Stimulated activated CD4-positive, alpha-beta T cell treated with anti-CD3 and anti-CD28 coated beads, Interleukin-15, amount 100 ng/mL, for 1 hour (primary cell): ENCODE measurements at regions not wholly inside any gene's neighbourhood (a gene's known extent, or its start where the extent isn't known, plus 50 kb on each side); places are given as distances from the start of the nearest gene placed in this dataset.
"Not testable (repeated sequence)": the region's sequence is repeated elsewhere in the genome, so short reads cannot be mapped to it uniquely, and the experiment has no call there.

Source experiments
- DNase-seq, 2 donors: peaks; one replicate each; pipeline ENCODE4 v3.0.0-alpha.2; 2020; ENCODE audit warnings: low read depth in 1 of 2, low spot score in 1 of 2

DNA sequence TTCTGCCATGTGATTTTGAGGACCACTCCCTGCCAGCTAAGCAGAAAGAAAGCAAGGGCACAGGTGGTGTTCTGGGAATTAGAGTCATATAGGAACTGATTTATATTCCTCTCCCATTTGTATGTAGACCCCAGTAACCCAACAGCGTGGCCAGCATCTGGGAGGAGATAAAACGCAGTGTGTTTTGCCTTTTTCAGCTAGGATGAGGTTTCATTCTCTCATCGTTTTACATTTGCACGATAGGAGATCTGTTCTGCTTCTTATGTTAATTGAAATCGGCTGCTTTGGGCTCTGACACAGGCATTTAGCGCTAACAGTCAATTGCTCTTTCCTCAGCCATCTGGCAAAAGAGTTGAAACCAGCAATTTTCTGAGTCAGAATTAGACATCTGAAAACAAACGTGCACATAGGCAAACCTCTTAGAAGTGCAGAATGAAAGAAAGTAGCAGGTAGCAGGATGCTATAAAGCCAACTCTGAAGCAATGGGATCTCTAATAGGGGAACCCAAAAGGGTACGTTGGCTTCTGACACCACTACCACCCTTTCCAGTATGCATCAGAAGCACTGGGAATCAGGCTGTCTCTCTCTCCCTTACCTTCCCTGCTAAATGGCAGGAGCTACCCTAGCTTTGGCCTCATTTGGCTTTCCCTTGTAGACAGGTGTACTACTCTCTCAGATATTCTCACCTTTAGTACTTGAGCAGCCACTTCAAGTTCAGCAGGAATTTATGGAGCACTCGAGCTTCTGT is 219.1 kb downstream of the PHLDA1 start:
- no peak for DNase-seq

GRCh38 chr12:75809746-75810145 is 221.8 kb downstream of the PHLDA1 start:
- DNase-seq = no peak

DNA sequence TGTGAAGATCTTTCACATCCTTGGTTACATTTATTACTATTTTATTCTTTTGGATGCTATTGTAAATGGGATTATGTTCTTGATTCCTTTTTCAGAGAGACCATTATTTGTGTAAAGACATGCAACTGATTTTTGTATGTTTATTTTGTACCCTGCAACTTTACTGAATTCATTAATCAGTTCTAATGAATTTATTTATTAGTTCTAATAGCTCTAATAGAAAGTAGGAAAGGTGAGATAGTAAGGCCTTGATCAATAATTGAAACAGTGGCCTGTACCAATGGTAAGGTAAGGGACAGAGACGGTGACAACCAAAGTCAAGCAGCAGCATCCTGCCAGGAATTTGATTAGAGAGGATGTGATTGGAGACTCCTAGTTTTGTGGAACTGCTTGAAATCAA is 224.1 kb downstream of the PHLDA1 start:
- no peak for DNase-seq

DNA sequence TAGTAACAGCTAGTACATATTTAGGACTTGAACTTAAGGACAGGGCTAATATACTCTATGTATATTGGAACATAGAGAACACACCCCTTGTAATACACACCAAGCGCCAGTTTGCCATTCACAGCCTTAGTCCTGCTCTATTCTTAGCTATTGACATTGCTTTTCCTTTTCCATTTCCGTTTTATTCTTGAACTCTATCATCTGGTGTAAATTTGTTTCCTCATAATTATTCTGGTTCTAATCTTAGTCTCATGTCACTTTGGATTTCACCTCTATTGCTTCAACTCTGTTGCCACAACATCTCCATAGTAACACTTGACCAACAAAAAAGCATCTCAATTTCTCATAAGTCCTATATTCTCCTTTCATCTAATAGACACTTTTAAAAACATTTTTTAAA is 225.7 kb downstream of the PHLDA1 start:
- no peak for DNase-seq

- DNase-seq = no peak
Observed at GRCh38 chr12:75805320-75805719, 226.3 kb downstream of the PHLDA1 start.

DNA sequence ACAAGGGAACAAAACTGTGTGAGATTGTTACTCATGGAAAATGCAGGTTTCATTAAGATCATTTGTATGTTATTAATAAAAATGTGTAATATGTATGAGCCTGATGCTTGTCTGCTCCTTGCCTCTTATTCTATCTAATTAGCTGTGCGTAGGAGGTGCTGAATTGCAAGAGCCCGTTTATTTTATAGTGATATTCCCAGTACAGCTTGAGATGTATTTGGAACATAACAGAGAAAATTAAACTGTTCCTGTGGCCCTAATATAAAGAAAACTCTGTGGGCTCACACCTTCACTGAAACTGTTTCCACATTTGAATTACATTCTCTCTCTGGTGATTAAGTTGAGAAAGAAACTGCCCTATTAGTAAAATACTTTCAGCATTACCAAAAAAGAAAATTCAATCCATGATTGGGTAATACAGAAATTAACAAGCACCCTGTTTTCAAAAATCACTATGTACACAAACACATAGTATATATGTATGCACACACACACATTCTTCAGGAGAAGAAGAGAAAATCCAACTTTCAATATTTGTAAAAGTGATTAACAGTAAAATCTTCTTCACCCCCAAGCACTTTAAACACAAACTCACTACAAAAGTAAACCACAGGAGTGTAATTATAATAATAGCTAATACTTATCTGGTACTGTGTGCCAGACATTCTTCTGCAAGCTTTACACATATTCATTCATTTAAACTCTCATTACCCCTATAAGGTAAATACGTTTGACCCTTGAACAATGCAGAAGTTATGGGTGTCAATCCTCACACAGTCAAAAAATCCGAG is 233.2 kb downstream of the PHLDA1 start:
- DNase-seq = no peak

- no peak for DNase-seq
Observed at GRCh38 chr12:75795125-75795524, 236.5 kb downstream of the PHLDA1 start.

- no peak for DNase-seq
Observed at GRCh38 chr12:75792687-75793086, 238.9 kb downstream of the PHLDA1 start.

DNA sequence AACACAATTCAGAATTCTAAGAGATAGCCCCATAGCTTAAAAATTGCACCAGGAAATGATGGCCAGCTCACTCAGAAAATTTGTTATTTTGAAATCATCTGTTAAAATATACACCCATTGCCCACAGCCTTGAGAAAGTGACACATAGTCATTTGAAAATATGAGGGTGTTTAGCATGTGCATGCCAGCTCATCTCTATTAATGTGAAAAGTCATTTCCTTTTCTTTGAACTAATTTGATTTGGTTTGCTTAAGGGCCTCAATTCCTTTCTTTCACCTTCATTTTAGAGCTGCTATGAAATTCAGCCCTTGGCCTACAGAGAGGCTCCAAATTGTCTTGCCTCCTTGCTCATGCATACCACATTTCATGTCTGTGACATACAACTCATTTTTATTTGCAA is 241.4 kb downstream of the PHLDA1 start:
- DNase-seq = no peak

GRCh38 chr12:75787146-75787545 is 244.4 kb downstream of the PHLDA1 start:
- not testable (repeated sequence) for DNase-seq

GRCh38 chr12:75786070-75786469 is 245.5 kb downstream of the PHLDA1 start:
- DNase-seq = no peak

DNA sequence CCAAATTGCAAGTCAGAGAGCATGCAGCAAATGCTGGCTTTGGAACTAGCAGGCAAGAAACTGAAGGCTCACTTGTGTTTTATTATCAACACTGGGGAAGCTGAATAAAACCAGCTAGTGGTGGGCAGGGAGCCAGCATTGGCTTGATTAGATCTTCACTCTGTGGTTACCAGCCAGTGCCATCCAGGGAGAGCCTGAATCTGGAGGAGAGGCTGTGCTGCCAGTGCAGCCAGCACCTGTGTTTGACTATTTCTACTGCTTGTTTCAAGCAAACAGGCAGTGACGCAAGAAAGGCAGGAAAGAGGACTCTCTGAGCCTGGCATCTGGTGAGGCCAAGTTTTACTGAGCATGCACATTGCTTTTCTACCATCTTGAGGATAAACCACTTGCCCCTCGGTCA is 247.0 kb downstream of the PHLDA1 start:
- DNase-seq = no peak

DNA sequence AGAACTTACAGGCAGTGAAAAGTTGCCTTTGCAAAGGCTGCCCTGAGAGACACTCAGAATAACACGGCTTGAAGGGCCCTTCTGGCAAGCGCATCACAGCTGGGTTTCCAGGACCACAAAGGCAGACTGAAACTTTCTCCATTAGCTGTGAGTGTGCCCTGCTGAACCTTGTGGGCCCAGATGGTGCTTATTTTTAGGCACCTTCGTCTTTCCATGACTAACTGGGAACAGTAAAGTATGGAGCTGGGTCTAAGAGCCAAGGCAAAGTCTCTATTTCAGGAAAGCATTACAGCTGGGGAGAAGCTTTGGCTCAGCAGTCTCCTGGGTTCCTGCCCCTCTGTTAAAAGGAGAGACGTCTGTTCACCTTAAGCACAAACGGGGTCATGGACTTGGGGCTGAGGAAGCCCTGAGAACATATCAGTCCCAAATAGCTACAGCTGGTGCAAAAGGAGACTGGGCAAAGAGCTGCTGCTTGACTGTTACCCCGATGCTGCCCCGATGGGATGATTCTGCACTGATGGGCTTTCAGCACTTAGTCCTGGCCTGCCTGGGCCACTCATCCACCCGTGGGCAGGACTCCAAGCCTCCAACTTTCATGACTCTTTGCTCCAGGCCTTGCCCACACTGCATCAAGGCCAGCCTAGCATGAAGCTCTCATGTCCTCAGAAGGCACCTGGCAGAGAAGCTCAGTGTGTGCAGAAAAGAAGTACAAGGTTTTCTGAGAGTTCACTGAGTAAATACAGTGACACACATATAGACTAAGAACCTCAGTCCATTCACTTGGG is 248.3 kb downstream of the PHLDA1 start:
- DNase-seq = no peak

DNA sequence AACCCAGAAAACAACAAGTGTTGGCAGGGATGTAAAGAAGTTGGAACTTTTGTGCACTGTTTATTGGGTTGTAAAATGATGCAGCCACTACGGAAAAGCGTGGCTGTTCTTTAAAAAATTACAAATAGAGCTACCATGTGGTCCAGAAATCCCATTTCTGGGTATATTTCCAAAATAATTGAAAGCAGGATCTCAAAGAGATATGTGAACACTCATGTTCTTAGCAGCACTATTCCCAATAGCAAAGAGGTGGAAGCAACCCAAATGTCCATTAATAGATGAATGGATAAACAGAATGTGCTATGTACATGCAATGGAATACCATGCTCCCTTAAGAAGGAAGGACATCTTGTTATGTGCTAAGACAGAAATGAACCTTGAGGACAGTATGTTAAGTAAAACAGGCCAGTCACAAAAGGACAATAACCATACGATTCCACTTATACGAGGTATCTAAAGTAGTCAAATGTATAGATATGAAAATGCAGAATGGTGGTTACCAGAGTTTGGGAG is 249.5 kb downstream of the PHLDA1 start:
- no peak for DNase-seq

GRCh38 chr12:75781532-75782046 is 250.0 kb downstream of the PHLDA1 start:
- no peak for DNase-seq

DNA sequence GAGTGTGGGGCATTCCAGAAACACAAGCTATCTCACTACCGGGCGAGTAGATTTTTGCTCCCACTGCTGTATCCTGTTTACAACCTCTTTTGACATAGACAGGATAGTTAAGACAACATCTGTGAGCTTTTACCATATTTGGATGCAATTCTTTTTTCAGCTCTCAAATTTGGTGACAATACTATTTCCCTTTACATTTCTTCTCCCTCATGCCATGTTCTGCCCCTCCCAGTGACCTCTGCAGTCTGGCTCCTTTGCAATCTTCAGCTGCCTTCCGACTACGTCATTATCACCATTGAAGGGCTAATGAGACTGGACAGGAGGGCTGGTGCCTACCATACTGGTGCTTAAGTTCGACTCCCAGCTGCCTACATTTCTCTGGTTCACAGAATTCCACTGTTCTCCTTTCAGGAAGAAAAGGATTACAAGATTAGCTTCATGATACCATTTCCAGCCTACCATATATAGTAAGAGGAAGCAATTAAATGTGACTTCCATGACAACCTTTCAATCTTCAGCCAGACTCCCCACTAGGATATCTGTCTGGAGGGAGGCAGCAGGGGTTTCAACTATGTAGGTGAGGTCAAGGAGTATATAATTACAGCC is 251.6 kb downstream of the PHLDA1 start:
- no peak for DNase-seq

DNA sequence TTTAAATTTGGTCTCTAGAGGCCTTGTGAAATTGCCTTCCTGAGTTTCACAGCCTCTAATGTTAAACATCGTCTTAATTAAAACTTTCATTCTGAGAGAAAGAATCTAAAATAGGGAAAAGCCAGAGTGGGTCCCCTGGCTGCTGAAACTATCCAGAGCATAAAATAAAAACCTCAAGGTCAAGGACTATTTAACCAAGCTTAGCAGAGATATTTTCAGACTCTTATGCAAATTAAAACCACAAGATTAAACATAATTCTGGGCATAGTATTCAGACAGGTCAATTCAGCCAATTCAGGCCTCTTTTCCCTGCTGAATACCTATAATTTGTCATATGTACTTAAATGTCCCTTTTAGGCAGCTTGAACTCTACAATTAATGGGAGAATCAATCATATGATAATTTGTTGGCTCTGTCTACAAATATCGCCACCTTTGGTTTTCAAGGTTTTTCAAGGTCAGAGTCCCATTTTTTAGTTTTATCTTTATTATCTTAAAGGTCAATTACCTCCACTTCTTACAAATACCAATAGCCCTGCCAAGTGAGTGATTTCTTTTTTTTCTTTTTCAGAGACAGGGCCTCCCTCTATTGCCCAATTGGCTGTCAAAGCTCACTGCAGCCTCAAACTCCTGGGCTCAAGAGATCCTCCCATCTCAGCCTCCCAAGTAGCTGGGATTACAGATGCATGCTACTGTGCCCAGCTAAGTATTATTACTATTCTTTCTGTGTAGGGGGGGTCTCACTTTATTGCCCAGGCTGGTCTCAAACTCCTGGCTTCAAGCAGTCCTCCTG is 257.1 kb downstream of the PHLDA1 start:
- DNase-seq = no peak

DNA sequence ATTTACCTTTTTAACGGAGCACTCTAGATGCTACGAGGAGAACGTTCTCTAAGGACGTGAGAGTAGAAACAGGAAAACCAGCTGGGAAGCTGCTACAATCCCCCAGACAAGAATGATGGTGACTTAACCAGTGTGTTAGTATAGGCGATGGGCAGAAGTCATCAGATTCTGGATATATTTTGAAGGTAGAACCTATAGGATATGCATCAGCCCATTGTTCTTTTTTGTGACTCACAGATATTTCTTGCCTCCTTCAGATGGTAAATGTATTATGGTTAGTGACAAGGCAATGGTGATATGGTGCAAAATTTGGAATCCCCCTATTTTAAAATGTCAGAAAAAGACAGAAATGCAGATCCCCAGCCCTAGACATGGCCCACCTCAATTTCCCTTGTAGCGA is 258.2 kb downstream of the PHLDA1 start:
- no peak for DNase-seq

DNA sequence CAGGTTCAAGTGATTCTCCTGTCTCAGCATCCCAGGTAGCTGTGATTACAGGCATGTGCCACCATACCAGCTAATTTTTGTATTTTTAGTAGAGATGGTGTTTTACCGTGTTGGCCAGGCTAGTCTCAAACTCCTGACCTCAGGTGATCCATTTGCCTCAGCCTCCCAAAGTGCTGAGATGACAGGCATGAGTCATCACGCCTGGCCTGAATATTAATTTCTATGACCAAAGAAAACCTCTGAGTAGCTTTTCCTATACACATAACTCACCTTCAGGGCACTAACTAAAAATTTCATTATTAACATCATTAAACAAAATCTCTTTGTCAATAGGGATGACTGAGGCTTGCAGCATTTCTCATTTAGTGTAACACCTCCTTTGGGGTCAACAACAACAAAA is 259.6 kb upstream of the KRR1 start:
- no peak for DNase-seq

GRCh38 chr12:75767957-75768356 is 256.5 kb upstream of the KRR1 start:
- no peak for DNase-seq
